Ishikawa (cell line): ENCODE measurements at regions not wholly inside any gene's neighbourhood (a gene's known extent, or its start where the extent isn't known, plus 50 kb on each side); places are given as distances from the start of the nearest gene placed in this dataset.

Experiments
- EGR1 ChIP-seq: IDR thresholded peaks from 2 replicates; pipeline ENCODE4 v1.6.1; 2012
- EP300 ChIP-seq: IDR thresholded peaks from 2 replicates; pipeline ENCODE4 v1.6.1; 2012; ENCODE audit warnings: borderline replicate concordance
- NFIC ChIP-seq: IDR thresholded peaks from 2 replicates; pipeline ENCODE4 v1.6.1; 2012
- TAF1 ChIP-seq: IDR thresholded peaks from 2 replicates; pipeline ENCODE4 v1.6.1; 2012; ENCODE audit warnings: low read depth, mild to moderate bottlenecking
- TCF12 ChIP-seq: IDR thresholded peaks from 2 replicates; pipeline ENCODE4 v1.6.1; 2012; ENCODE audit warnings: low read depth
- YY1 ChIP-seq: IDR thresholded peaks from 2 replicates; pipeline ENCODE4 v1.6.1; 2012; ENCODE audit warnings: low read depth
- TF ChIP-seq, protein P1 (sequence below): IDR thresholded peaks from 2 replicates; pipeline ENCODE4 v1.6.1; 2012; ENCODE audit warnings: low read depth, mild to moderate bottlenecking
- TF ChIP-seq, protein P2 (sequence below): IDR thresholded peaks from 2 replicates; pipeline ENCODE4 v1.6.1; 2012

DNA sequence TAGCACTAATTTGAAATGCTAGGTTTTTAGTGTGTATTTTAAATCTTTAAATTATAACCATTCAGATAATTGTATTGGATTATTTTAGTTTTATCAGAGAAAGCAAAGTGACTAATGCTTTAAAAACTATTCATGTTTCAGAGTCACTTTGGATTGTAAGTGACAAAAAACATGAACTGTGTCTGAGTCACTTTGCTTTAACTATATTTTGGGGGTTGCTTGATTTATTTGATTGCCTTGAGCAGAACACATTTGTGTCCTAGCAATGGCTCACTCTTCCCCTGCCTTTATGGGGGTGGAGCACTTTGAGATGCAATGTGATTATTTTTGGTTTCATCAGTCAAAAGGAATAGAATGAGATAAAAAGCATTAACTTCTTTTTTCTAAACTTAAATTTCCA, 188.4 kb upstream of the ARX start:
- TF ChIP-seq, protein P1, sequence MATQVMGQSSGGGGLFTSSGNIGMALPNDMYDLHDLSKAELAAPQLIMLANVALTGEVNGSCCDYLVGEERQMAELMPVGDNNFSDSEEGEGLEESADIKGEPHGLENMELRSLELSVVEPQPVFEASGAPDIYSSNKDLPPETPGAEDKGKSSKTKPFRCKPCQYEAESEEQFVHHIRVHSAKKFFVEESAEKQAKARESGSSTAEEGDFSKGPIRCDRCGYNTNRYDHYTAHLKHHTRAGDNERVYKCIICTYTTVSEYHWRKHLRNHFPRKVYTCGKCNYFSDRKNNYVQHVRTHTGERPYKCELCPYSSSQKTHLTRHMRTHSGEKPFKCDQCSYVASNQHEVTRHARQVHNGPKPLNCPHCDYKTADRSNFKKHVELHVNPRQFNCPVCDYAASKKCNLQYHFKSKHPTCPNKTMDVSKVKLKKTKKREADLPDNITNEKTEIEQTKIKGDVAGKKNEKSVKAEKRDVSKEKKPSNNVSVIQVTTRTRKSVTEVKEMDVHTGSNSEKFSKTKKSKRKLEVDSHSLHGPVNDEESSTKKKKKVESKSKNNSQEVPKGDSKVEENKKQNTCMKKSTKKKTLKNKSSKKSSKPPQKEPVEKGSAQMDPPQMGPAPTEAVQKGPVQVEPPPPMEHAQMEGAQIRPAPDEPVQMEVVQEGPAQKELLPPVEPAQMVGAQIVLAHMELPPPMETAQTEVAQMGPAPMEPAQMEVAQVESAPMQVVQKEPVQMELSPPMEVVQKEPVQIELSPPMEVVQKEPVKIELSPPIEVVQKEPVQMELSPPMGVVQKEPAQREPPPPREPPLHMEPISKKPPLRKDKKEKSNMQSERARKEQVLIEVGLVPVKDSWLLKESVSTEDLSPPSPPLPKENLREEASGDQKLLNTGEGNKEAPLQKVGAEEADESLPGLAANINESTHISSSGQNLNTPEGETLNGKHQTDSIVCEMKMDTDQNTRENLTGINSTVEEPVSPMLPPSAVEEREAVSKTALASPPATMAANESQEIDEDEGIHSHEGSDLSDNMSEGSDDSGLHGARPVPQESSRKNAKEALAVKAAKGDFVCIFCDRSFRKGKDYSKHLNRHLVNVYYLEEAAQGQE = no peak
- TF ChIP-seq EP300 (no peak), TCF12 (no peak), NFIC (no peak), EGR1 (no peak), TAF1 (no peak), YY1 (no peak)
- TF ChIP-seq, protein P2, sequence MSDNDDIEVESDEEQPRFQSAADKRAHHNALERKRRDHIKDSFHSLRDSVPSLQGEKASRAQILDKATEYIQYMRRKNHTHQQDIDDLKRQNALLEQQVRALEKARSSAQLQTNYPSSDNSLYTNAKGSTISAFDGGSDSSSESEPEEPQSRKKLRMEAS = no peak
